HCEC 1CT (cell line): ENCODE measurements at regions not wholly inside any gene's neighbourhood (a gene's known extent, or its start where the extent isn't known, plus 50 kb on each side); places are given as distances from the start of the nearest gene placed in this dataset.
A peak's percentile ranks its signal among the peaks of the same experiment; 100 is the strongest.

ENCODE experiments used
- DNase-seq: peaks from one replicate; pipeline ENCODE4 v3.0.0-alpha.2; 2017

GRCh38 chr5:158392753-158393152 is 533.8 kb upstream of the CLINT1 start:
- no peak for DNase-seq

- peak; percentile 86 for DNase-seq
These were observed 531.6 kb upstream of the CLINT1 start for GRCh38 chr5:158390577-158390976.

- no peak for DNase-seq
These were observed 530.8 kb upstream of the CLINT1 start for GRCh38 chr5:158389786-158390185.

GRCh38 chr5:158388021-158388420 is 529.1 kb upstream of the CLINT1 start:
- DNase-seq = no peak

GRCh38 chr5:158387499-158387898 is 528.6 kb upstream of the CLINT1 start:
- no peak for DNase-seq

GRCh38 chr5:158385982-158386381 is 527.0 kb upstream of the CLINT1 start:
- DNase-seq = no peak

- DNase-seq = peak; percentile 97
These were observed 525.9 kb upstream of the CLINT1 start for GRCh38 chr5:158384535-158385481.

- no peak for DNase-seq
These were observed 524.5 kb upstream of the CLINT1 start for GRCh38 chr5:158383486-158383885.

- peak; percentile 96 for DNase-seq
These were observed 523.5 kb upstream of the CLINT1 start for GRCh38 chr5:158382473-158382872.

GRCh38 chr5:158381614-158382160 is 522.7 kb upstream of the CLINT1 start:
- no peak for DNase-seq

- DNase-seq = no peak
These were observed 521.7 kb upstream of the CLINT1 start for GRCh38 chr5:158380661-158381060.

- DNase-seq = no peak
These were observed 520.0 kb upstream of the CLINT1 start for GRCh38 chr5:158378931-158379330.

GRCh38 chr5:158376679-158377078 is 517.7 kb upstream of the CLINT1 start:
- DNase-seq = no peak

GRCh38 chr5:158375531-158375930 is 516.6 kb upstream of the CLINT1 start:
- DNase-seq = no peak

GRCh38 chr5:158373608-158374395 is 514.9 kb upstream of the CLINT1 start:
- no peak for DNase-seq

- DNase-seq = no peak
These were observed 510.3 kb upstream of the CLINT1 start for GRCh38 chr5:158369241-158369640.

GRCh38 chr5:158368686-158369085 is 509.7 kb upstream of the CLINT1 start:
- no peak for DNase-seq

- DNase-seq = no peak
These were observed 505.4 kb upstream of the CLINT1 start for GRCh38 chr5:158364367-158364766.

- DNase-seq = no peak
These were observed 496.0 kb upstream of the CLINT1 start for GRCh38 chr5:158354958-158355357.

- no peak for DNase-seq
These were observed 492.7 kb upstream of the CLINT1 start for GRCh38 chr5:158351485-158352125.

- no peak for DNase-seq
These were observed 491.0 kb upstream of the CLINT1 start for GRCh38 chr5:158349987-158350386.

GRCh38 chr5:158344376-158344775 is 485.4 kb upstream of the CLINT1 start:
- no peak for DNase-seq

GRCh38 chr5:158340608-158341007 is 481.7 kb upstream of the CLINT1 start:
- DNase-seq = no peak
